Spleen (tissue), 3 donors: ENCODE measurements at regions not wholly inside any gene's neighbourhood (a gene's known extent, or its start where the extent isn't known, plus 50 kb on each side); places are given as distances from the start of the nearest gene placed in this dataset.

Experiments used
- POLR2A ChIP-seq, 3 donors: fragments of 450-650 bp; IDR thresholded peaks; one replicate each; pipeline ENCODE4 v1.5.1; 2017; ENCODE audit warnings: antibody characterized with exemption in 3 of 3, mild to moderate bottlenecking in 1 of 3
- POLR2AphosphoS5 ChIP-seq, 3 donors: sonication (generic); formaldehyde crosslinking; IDR thresholded peaks; one replicate each; pipeline ENCODE4 v1.5.1; 2017; ENCODE audit warnings: antibody characterized with exemption in 3 of 3

DNA sequence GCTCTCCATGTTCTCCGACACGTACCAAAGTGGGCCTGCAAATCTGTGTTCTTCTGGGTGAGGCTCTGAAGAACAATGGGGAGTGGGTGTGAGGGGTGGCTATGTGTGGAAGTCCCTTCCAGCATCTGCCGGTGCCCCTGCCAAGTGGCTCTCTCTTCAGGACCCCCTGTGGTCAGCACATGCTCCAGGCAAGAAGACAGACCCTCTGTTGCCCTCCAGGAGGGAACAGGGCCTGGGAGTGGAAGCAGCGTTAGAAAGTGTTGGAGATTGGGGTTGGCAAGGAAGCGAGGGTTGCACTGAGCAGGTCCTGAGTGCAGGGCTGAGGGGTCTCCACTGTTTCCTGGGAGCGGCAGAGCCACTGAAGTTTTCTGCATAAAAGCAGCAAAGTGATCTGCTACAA lies 60.5 kb downstream of the EMX2 start:
- TF ChIP-seq POLR2A (IDR thresholded peaks at IDR 0.05): no peak
- no peak for TF ChIP-seq POLR2AphosphoS5 (IDR thresholded peaks at IDR 0.05)
